NB4 (cell line): ENCODE measurements at regions not wholly inside any gene's neighbourhood (a gene's known extent, or its start where the extent isn't known, plus 50 kb on each side); places are given as distances from the start of the nearest gene placed in this dataset.

ENCODE experiments used
- MYC ChIP-seq: IDR thresholded peaks from 2 replicates; pipeline ENCODE4 v1.6.1; 2011; ENCODE audit warnings: low read depth, low read length
- POLR2A ChIP-seq: IDR thresholded peaks from 2 replicates; pipeline ENCODE4 v1.6.1; 2011; ENCODE audit warnings: mild to moderate bottlenecking; ENCODE audit not compliant: insufficient read length; ENCODE audit errors: extremely low read depth
- TF ChIP-seq, protein P1 (sequence below): IDR thresholded peaks from one replicate; pipeline ENCODE4 v1.5.1; 2012; ENCODE audit warnings: low read depth, low read length

DNA sequence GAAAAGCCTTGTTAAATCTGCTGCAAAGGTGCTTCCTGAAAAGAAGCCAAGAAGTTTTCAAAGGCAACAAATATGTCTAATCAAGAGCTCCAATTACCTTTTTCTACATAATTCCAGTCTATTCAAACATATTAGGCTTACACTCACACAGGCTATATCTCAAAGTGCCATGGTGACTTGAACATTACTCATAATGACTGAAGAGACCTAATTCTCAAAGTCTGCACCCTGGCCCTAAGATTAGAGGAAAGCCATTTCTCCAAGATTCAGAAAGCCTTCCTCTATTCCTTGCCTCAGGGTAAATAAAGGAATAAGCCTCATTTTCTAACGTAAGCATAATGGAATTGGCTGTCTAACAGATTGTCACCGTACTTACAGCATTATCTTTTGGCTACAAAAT is 78.3 kb upstream of the THSD7A start:
- TF ChIP-seq, protein P1, sequence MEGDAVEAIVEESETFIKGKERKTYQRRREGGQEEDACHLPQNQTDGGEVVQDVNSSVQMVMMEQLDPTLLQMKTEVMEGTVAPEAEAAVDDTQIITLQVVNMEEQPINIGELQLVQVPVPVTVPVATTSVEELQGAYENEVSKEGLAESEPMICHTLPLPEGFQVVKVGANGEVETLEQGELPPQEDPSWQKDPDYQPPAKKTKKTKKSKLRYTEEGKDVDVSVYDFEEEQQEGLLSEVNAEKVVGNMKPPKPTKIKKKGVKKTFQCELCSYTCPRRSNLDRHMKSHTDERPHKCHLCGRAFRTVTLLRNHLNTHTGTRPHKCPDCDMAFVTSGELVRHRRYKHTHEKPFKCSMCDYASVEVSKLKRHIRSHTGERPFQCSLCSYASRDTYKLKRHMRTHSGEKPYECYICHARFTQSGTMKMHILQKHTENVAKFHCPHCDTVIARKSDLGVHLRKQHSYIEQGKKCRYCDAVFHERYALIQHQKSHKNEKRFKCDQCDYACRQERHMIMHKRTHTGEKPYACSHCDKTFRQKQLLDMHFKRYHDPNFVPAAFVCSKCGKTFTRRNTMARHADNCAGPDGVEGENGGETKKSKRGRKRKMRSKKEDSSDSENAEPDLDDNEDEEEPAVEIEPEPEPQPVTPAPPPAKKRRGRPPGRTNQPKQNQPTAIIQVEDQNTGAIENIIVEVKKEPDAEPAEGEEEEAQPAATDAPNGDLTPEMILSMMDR, result no peak
- TF ChIP-seq POLR2A, result no peak
- TF ChIP-seq MYC, result no peak
